Mucosa of descending colon (tissue), 3 donors: ENCODE measurements at regions not wholly inside any gene's neighbourhood (a gene's known extent, or its start where the extent isn't known, plus 50 kb on each side); places are given as distances from the start of the nearest gene placed in this dataset.

Experiments used
- ATAC-seq: fragments of 200-7000 bp; cut with Tn5 transposase; one replicate; pipeline ENCODE4 v1.9.1; 2020; ENCODE audit warnings: mild to moderate bottlenecking, moderate library complexity
- DNase-seq, 3 donors: peaks; one replicate each; pipeline ENCODE4 v3.0.0-alpha.2; 2020
- H3K36me3 ChIP-seq: fragments of 200-600 bp; one replicate; pipeline ENCODE4 v1.8.0; 2021; ENCODE audit warnings: low read depth, mild to moderate bottlenecking
- H3K4me1 ChIP-seq: fragments of 200-600 bp; one replicate; pipeline ENCODE4 v1.8.0; 2021; ENCODE audit warnings: low read depth, mild to moderate bottlenecking
- H3K4me3 ChIP-seq: fragments of 200-600 bp; one replicate; pipeline ENCODE4 v1.8.0; 2021; ENCODE audit warnings: mild to moderate bottlenecking
- H3K9me3 ChIP-seq: fragments of 200-600 bp; one replicate; pipeline ENCODE4 v1.8.0; 2021; ENCODE audit warnings: mild to moderate bottlenecking
- CTCF ChIP-seq: fragments of 200-600 bp; IDR thresholded peaks from one replicate; pipeline ENCODE4 v1.8.0; 2022; ENCODE audit warnings: antibody characterized with exemption, mild to moderate bottlenecking
- intact Hi-C, 2 donors: fragments of 100-400 bp; cut with DNase I in 1 of 2; cut with micrococcal nuclease in 1 of 2; formaldehyde crosslinking; loops; one replicate each; pipeline versions ENCODE4 v1.11.0 to v1.11.1; 2022; cut with DNase I, micrococcal nuclease
- donor health status: DM: no; HTN: no; CAD: no; lungs with moderate emphysema.
- donor health status: DM: no; HTN: no; CAD: no.
- donor health status: DM: no; HTN: yes; CAD: no.

DNA sequence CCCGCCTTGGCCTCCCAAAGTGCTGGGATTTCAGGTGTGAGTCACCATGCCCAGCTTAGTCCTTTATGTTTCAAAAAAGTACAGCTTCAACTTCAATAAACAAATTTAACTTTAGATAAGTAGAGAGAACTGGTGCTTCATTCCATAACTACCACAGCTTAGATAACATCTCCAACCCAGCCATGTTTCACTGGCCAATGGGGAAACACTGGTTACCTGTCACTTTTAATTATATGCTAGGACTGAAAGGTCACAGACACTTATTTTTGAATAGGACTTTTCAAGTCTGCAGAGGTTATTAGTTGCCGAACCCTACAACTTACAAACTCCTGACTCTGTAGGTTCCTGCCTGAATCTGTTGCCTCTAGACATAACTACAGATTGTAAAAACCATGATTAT is 56.5 kb upstream of the ST6GALNAC3 start:
- DNase-seq, result no peak
- no peak for TF ChIP-seq CTCF
- intact Hi-C loops, result no loop called here
- no peaks in the 10 kb centered on the region for H3K9me3 ChIP-seq
- no peaks in the 10 kb centered on the region for H3K4me1 ChIP-seq
- no peak overlapping the region for H3K4me3 ChIP-seq
- no peak for ATAC-seq
- H3K36me3 ChIP-seq, result no peaks in the 10 kb centered on the region

DNA sequence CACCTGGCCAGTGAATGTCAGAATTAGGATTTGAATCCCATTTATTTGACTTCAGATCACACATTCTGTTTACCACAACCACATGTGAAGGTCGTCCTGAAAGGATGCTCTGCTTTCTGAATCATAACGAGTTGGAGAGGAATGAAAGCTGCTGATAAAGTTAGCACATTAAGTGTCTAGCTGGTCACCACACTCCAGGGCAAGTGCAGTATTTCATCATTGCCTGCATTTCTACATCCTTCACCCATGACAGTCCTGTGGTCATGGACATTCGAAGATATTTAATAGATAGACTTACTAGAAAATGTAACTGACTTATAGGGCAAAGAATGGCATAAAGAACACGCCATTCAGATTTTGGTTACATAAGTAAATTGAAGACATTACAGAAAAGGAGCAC is 52.7 kb upstream of the ST6GALNAC3 start:
- no peaks in the 10 kb centered on the region for H3K9me3 ChIP-seq
- DNase-seq (no peak), ATAC-seq (no peak)
- no peak for TF ChIP-seq CTCF
- H3K4me1 ChIP-seq, result no peaks in the 10 kb centered on the region
- no peaks in the 10 kb centered on the region for H3K36me3 ChIP-seq
- intact Hi-C loops, result no loop called here
- H3K4me3 ChIP-seq, result no peak overlapping the region

DNA sequence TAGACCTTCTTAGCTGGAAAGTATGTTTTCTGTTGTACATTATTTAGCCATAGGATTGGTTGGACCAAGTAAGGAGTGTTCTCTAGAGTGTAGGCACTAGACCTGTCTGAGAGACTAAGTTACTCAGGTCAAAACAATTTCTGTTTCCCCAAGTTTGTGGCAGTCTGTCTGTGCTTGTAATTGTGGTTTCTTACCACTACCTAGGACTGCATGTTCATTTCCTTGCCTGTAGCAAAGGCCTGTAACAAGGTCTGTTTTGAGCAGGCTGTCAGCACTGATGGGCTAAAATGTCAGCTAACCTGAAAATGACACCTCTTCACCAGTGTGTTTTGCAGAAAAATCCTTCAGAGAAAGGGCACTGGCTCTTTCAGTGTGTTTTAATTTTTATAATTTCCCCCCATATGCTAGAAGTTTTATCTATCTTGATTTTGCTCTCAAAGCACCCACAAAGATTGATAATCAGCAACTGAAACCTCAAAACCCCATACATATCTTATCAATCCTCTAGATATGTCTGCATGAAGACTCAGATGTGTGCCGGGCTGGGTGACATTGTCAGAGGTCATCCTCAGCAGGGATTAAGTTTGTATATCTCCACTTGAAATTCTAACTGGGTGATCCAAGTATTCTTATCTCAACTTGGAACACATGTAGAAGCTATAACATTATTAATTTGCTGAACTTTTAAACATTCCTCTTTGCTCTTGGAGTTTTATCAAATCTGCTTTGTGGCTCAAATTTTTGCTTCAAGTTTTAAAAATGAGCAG is 50.7 kb upstream of the ST6GALNAC3 start:
- DNase-seq (no peak), ATAC-seq (peak; percentile 32)
- H3K4me1 ChIP-seq, result no peaks in the 10 kb centered on the region
- H3K4me3 ChIP-seq, result no peak overlapping the region
- H3K36me3 ChIP-seq, result no peaks in the 10 kb centered on the region
- H3K9me3 ChIP-seq, result no peaks in the 10 kb centered on the region
- intact Hi-C loops, result no loop called here
- no peak for TF ChIP-seq CTCF
